HG03439 (cell line): ENCODE measurements at regions not wholly inside any gene's neighbourhood (a gene's known extent, or its start where the extent isn't known, plus 50 kb on each side); places are given as distances from the start of the nearest gene placed in this dataset.

Experiments
- ATAC-seq: cut with Tn5 transposase; IDR thresholded peaks from one replicate; pipeline ENCODE4 v1.9.1; 2021; ENCODE audit warnings: mild to moderate bottlenecking, moderate library complexity; ENCODE audit not compliant: unreplicated experiment

GRCh38 chr18:73478191-73478590 lies 610.4 kb upstream of the NETO1 start:
- ATAC-seq = no peak

DNA sequence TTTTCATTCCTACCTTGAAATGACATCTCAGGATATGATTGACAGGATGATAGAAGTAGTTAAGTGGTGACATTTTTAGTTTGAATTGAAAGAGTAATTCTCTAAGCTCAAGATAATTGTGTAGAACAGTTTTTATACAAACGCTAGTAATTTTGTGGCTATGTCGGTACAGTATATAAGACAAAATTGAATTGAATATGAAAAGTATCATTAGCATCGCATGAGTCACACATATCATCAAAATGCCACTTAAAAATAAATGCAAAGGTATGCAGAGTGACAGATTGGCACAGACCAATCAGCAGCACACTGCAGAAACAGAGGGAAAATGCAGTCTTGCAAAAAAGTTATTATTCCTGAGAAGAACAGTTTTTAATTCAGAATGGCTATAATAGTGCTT lies 608.2 kb upstream of the NETO1 start:
- no peak for ATAC-seq

DNA sequence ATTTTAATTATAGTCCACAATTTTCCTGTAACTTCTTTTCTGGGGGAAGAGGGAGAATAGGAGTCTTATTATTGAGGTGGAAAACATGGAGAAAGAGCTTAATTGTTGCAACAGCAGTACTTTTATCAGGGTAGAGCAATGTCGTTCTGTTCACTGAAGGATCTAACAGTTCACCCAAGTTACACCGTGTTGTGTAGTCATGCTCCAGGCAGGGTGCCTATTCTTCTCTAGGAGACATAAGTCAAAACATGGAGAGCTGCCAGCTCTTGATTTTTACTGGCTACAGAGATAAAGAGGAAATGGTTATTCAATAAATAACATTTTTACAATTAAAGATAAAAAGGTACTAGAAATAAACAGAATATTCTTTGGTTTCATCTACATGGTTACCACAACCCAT lies 594.3 kb upstream of the NETO1 start:
- ATAC-seq = no peak

GRCh38 chr18:73461780-73462059 lies 593.9 kb upstream of the NETO1 start:
- no peak for ATAC-seq

DNA sequence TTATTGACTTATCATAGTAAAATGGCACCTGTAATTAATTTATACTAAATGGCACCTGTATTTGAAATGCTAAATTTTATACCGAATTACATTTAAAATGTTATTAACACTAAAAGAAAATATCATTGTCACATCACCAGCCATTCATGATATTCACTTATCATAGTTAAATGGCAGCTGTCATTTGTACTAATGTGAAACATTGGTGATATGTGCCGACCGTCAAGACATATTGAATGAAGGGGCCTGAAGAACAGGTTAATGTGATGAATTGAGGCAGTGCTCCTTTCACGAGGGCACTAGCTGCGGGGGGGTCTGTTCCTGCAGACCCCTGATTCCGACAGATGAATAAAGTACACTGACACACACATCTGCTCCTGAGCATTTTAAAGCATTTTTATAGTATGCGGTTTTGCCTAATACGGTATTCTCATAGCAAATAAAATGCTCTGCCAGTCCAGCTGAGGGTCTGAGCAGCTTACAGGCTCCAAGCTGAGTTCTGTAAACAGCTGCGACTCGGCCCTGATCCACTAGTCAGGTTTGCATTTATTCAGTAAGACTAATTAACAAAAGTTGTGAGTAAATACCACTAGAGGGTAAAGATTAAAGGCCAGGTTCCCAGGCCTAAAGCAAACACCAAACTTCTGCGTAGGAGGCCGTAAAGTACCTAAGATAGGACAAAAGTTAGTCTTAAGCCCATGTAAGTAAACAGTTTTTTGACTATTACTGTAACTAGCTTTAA lies 593.4 kb upstream of the NETO1 start:
- no peak for ATAC-seq

DNA sequence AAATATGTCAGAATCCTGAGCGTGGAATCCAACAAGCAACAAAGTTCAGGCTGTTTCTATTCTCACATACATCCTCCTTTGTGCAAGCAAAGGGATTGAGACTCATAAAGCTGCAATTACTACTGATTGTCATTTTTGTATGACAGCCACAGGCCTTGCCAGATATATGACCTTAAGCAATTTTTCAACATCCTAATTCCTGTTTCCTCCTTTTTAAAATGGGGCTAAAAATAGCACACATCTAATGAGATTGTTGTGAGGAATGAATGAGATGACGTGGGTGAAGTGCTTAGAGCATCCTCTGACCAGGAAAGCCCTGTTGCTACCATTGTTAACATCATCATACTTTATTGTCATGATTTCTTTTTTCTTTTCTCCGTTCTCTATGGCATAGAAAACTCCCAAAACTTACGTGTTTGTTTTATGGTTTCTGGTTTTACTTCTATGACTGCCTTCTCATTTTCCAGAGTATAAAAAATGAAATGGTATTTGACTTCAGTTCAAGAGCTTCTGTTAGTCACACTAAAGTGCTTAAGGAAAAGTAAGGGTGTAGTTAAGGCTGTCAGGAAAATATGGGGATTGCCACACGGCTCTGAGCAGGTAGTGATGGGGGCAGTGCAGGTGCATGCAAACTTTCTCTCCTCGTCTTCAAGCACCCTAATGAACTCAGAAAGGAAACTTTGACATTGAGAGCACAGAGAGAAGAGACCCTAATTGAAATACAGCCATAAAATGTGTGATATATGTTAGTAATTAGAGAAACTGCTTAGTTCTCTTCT lies 590.6 kb upstream of the NETO1 start:
- ATAC-seq = no peak

- ATAC-seq = no peak
Measured at GRCh38 chr18:73456643-73457042, 588.9 kb upstream of the NETO1 start.

GRCh38 chr18:73452866-73453265 lies 585.1 kb upstream of the NETO1 start:
- no peak for ATAC-seq

GRCh38 chr18:73446502-73446901 lies 578.7 kb upstream of the NETO1 start:
- ATAC-seq = no peak

DNA sequence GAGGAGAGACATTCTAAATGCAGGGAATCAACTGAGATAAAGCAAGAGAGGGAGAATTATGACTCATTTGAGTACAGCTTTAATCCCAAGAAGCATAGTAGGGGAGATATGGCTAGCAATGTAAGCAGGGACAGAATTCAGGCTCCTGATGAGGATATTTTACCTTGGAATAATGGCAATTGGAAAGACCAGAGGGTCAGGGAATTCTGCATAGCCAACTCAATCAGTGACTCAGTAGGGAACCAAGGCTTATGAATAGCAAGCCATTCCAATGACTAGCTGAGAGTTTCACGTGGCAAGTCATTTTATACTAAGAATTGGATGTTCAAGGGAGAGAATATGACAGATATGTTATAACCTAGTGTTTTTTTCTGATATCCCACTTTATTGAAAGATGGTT lies 563.8 kb upstream of the NETO1 start:
- no peak for ATAC-seq

- no peak for ATAC-seq
Measured at GRCh38 chr18:73421010-73421409, 553.2 kb upstream of the NETO1 start.

- ATAC-seq = no peak
Measured at GRCh38 chr18:73419531-73419930, 551.7 kb upstream of the NETO1 start.

- no peak for ATAC-seq
Measured at GRCh38 chr18:73414598-73414997, 546.8 kb upstream of the NETO1 start.

GRCh38 chr18:73414069-73414468 lies 546.3 kb upstream of the NETO1 start:
- ATAC-seq = no peak

GRCh38 chr18:73409242-73409641 lies 541.5 kb upstream of the NETO1 start:
- no peak for ATAC-seq

DNA sequence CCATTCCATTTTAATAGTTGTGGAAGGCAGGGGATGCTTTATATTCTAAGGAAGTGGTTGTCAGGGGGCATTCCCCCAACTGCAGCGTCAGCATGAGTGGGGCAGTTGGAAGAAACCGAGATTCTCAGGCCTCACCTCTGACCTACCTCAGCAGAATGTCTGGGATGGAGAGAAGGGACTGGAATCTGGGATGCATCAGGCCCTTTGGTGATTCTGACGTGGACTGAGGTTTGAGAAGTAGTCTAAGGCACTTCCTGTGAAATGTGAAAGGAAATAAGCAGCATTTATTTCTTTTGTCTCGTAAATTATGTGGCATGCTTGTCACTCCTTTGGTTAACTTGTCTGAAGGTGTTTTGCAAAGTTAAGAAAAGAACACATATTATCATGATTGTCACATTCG lies 540.7 kb upstream of the NETO1 start:
- no peak for ATAC-seq

- no peak for ATAC-seq
Measured at GRCh38 chr18:73407506-73407905, 539.7 kb upstream of the NETO1 start.

DNA sequence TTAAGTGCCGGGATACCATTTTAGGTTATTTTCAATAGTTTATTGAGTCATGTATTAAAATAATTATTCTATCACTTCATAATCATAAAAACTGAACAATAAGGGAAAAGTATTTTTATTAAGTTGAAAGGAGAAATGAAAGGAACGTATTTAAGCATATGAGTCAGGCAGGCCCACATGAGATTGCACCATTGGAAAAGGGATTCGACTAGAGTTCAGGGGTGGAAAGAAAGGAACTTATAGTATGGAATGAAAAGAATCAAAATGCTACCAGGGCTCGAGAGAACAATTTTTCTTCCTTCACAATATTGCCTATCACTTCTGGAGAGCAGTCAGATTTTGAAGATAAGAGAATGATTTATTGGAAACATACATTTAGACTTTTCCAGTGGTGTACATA lies 516.5 kb upstream of the NETO1 start:
- no peak for ATAC-seq

GRCh38 chr18:73381699-73382036 lies 513.9 kb upstream of the NETO1 start:
- no peak for ATAC-seq

GRCh38 chr18:73381016-73381698 lies 513.4 kb upstream of the NETO1 start:
- no peak for ATAC-seq

DNA sequence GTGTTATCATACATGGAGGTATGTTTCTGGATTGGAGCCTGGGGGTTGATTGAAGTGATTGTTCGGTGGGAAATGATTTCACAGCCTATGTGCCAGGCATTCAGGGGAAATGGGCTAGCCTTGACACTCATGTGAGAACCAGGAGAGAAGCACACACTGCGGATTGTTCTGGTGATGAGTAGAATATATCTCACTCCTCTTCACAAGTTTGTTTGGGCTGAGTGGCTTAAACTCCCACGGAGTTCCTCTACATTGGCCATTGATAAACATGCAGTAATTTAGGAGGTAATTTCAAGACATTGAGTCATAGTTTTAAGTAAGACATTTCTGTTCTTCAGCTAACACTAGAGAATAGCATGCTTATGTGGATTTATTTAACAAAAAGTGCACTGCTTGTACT lies 498.9 kb upstream of the NETO1 start:
- no peak for ATAC-seq

DNA sequence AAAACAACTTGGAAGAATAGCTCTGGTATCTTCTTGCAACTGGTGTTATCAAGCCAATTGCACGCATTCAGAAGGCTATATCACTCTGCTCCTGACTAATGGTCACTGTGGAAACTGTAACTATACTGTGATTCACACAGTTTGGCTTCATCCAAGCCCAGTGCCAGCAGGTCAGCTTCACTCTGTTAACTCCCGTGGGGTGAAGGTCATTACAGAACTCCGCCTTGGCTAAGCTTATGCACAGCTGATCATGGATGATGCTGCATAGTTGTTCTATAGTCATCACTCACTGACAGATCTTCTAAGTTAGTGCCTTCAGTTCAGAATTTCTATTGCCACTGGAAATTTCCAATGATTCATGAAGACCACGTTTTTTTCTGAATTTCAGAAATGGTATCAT lies 497.2 kb upstream of the NETO1 start:
- ATAC-seq = no peak
